Astrocyte (in vitro differentiated cells and primary cell): ENCODE measurements at regions not wholly inside any gene's neighbourhood (a gene's known extent, or its start where the extent isn't known, plus 50 kb on each side); places are given as distances from the start of the nearest gene placed in this dataset.

Experiments used
- DNase-seq: peaks from one replicate; pipeline ENCODE4 v3.0.0-alpha.2; 2010; ENCODE audit warnings: low read depth
- FAIRE-seq: peaks from 2 replicates; lab custom pipeline; 2011; peaks lifted over from hg19 to GRCh38; lab: Jason Lieb, UNC
- H2AFZ ChIP-seq: 2 replicates; pipeline ENCODE4 v1.6.0; 2012; ENCODE audit warnings: low read depth, low read length, inconsistent platforms
- H3K27ac ChIP-seq: 2 replicates; pipeline ENCODE4 v1.5.1; 2011; ENCODE audit warnings: low read depth, low read length, inconsistent platforms
- H3K27me3 ChIP-seq: 2 replicates; pipeline ENCODE4 v1.6.0; 2011; ENCODE audit warnings: low read length, inconsistent platforms; ENCODE audit not compliant: insufficient read depth
- H3K36me3 ChIP-seq: 2 replicates; pipeline ENCODE4 v1.5.1; 2011; ENCODE audit warnings: low read length, inconsistent platforms; ENCODE audit not compliant: insufficient read depth
- H3K4me1 ChIP-seq: 2 replicates; pipeline ENCODE4 v1.5.1; 2011; ENCODE audit warnings: low read length, inconsistent platforms; ENCODE audit not compliant: insufficient read depth
- H3K4me2 ChIP-seq: 2 replicates; pipeline ENCODE4 v1.6.0; 2012; ENCODE audit warnings: low read length, inconsistent platforms
- H3K4me3 ChIP-seq: 2 replicates; pipeline ENCODE4 v1.5.1; 2011; ENCODE audit warnings: low read depth, mild to moderate bottlenecking, low read length, inconsistent platforms; ENCODE audit not compliant: insufficient read depth
- H3K79me2 ChIP-seq: 2 replicates; pipeline ENCODE4 v1.6.0; 2012; ENCODE audit warnings: mild to moderate bottlenecking, low read length, inconsistent platforms; ENCODE audit not compliant: insufficient read depth
- H3K9ac ChIP-seq: 2 replicates; pipeline ENCODE4 v1.6.0; 2012; ENCODE audit warnings: mild to moderate bottlenecking, low read length, inconsistent platforms
- H3K9me3 ChIP-seq: 2 replicates; pipeline ENCODE4 v1.5.1; 2012; ENCODE audit warnings: low read depth, mild to moderate bottlenecking, low read length, inconsistent platforms; ENCODE audit not compliant: insufficient read depth
- H4K20me1 ChIP-seq: 2 replicates; pipeline ENCODE4 v1.6.0; 2012; ENCODE audit warnings: low read length, inconsistent platforms; ENCODE audit not compliant: insufficient read depth
- H3K27ac Mint-ChIP-seq: one replicate; pipeline ENCODE4 v1.8.0; 2021; ENCODE audit warnings: mild to moderate bottlenecking, mixed read lengths; ENCODE audit not compliant: unreplicated experiment
- H3K27me3 Mint-ChIP-seq: one replicate; pipeline ENCODE4 v1.8.0; 2021; ENCODE audit warnings: low read depth, mixed read lengths; ENCODE audit not compliant: unreplicated experiment
- H3K36me3 Mint-ChIP-seq: one replicate; pipeline ENCODE4 v1.8.0; 2021; ENCODE audit warnings: low read depth, mixed read lengths; ENCODE audit not compliant: unreplicated experiment
- H3K4me1 Mint-ChIP-seq: one replicate; pipeline ENCODE4 v1.8.0; 2021; ENCODE audit warnings: low read depth, mixed read lengths; ENCODE audit not compliant: unreplicated experiment
- H3K4me3 Mint-ChIP-seq: one replicate; pipeline ENCODE4 v1.8.0; 2021; ENCODE audit warnings: mild to moderate bottlenecking, moderate library complexity, mixed read lengths; ENCODE audit not compliant: unreplicated experiment
- H3K9me3 Mint-ChIP-seq: one replicate; pipeline ENCODE4 v1.8.0; 2021; ENCODE audit warnings: mild to moderate bottlenecking, mixed read lengths; ENCODE audit not compliant: unreplicated experiment
- EZH2 ChIP-seq: IDR thresholded peaks from 2 replicates; pipeline ENCODE4 v1.6.1; 2012; ENCODE audit warnings: mild to moderate bottlenecking, low read length, inconsistent platforms; ENCODE audit not compliant: insufficient read depth
- TF ChIP-seq, protein P1 (sequence below): IDR thresholded peaks from 2 replicates; pipeline ENCODE4 v1.5.1; 2011; ENCODE audit warnings: low read depth, mild to moderate bottlenecking, inconsistent platforms, low read length, moderate library complexity; ENCODE audit not compliant: insufficient read depth

GRCh38 chr20:24836661-24837299 lies 112.3 kb upstream of the CST7 start:
- Histone ChIP-seq H2AFZ (no peak overlapping the region), H3K36me3 (no peaks in the 10 kb centered on the region), H3K27me3 (no peaks in the 10 kb centered on the region), H3K9ac (no peak overlapping the region), H3K9me3 (no peaks in the 10 kb centered on the region), H3K27ac (no peak overlapping the region), H3K4me1 (peaks cover 16% of the 10 kb centered on the region), H4K20me1 (no peaks in the 10 kb centered on the region), H3K4me3 (no peak overlapping the region), H3K79me2 (no peaks in the 10 kb centered on the region), H3K4me2 (no peak overlapping the region)
- Mint-ChIP-seq H3K4me3 (no peak overlapping the region), H3K27ac (no peak overlapping the region), H3K9me3 (peaks cover 4% of the 10 kb centered on the region), H3K36me3 (no peaks in the 10 kb centered on the region), H3K4me1 (peaks cover 21% of the 10 kb centered on the region), H3K27me3 (peaks cover 32% of the 10 kb centered on the region)
- TF ChIP-seq, protein P1, sequence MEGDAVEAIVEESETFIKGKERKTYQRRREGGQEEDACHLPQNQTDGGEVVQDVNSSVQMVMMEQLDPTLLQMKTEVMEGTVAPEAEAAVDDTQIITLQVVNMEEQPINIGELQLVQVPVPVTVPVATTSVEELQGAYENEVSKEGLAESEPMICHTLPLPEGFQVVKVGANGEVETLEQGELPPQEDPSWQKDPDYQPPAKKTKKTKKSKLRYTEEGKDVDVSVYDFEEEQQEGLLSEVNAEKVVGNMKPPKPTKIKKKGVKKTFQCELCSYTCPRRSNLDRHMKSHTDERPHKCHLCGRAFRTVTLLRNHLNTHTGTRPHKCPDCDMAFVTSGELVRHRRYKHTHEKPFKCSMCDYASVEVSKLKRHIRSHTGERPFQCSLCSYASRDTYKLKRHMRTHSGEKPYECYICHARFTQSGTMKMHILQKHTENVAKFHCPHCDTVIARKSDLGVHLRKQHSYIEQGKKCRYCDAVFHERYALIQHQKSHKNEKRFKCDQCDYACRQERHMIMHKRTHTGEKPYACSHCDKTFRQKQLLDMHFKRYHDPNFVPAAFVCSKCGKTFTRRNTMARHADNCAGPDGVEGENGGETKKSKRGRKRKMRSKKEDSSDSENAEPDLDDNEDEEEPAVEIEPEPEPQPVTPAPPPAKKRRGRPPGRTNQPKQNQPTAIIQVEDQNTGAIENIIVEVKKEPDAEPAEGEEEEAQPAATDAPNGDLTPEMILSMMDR: no peak
- no peak for TF ChIP-seq EZH2
- DNase-seq (no peak), FAIRE-seq (no peak)

DNA sequence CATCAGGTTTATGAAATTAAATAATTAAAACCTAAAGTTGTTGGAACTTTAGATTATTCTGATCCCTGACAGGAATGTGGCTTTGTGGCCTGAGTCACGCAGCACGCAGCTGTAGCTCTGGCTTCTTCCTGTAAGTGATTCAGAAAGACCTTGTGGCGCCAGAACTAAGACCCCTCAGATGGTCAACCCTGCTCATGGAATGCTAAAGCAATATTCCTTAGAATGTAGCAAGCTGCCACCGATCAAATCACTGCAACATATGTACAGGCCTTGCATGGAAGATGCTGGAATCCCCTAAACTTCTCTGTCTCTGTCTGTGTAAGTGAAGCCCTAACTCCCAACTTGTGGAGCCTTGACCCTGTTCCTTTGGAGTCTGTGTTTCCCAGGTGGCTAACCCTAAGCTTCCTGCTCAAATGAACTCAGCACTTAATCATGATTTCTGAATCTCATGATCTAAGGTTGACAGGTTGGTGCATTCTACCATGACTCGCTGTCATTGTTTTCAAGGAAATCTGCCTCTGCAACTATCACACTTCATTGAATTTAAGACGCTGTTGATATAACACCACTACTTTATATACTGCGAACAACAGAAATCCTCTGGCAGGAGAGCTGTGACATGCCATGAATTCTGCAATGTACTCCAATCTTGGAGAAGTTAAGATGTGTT lies 111.2 kb upstream of the CST7 start:
- no peaks in the 10 kb centered on the region for H3K36me3 ChIP-seq
- H3K27me3 Mint-ChIP-seq: peaks cover 22% of the 10 kb centered on the region
- DNase-seq: peak; percentile 61
- peaks cover 21% of the 10 kb centered on the region for H3K4me1 Mint-ChIP-seq
- H2AFZ ChIP-seq: no peak overlapping the region
- no peaks in the 10 kb centered on the region for H3K27me3 ChIP-seq
- no peak overlapping the region for H3K4me3 Mint-ChIP-seq
- no peak for TF ChIP-seq EZH2
- TF ChIP-seq, protein P1: no peak
- no peak overlapping the region for H3K27ac ChIP-seq
- H3K4me1 ChIP-seq: peaks cover 16% of the 10 kb centered on the region
- H3K9me3 ChIP-seq: no peaks in the 10 kb centered on the region
- H3K4me3 ChIP-seq: no peak overlapping the region
- H3K4me2 ChIP-seq: peak overlapping the region; percentile 58
- no peak overlapping the region for H3K27ac Mint-ChIP-seq
- H3K9ac ChIP-seq: no peak overlapping the region
- no peaks in the 10 kb centered on the region for H4K20me1 ChIP-seq
- no peak for FAIRE-seq
- H3K9me3 Mint-ChIP-seq: peaks cover 3% of the 10 kb centered on the region
- H3K79me2 ChIP-seq: no peaks in the 10 kb centered on the region
- no peaks in the 10 kb centered on the region for H3K36me3 Mint-ChIP-seq
